AG10803 (cell line): ENCODE measurements at regions not wholly inside any gene's neighbourhood (a gene's known extent, or its start where the extent isn't known, plus 50 kb on each side); places are given as distances from the start of the nearest gene placed in this dataset.

Experiments
- DNase-seq: peaks from one replicate; pipeline ENCODE4 v3.0.0; 2010; ENCODE audit warnings: low read depth
- H3K4me3 ChIP-seq: 2 replicates; pipeline ENCODE4 v1.5.1; 2011; ENCODE audit warnings: mild to moderate bottlenecking, low read length, control low read depth
- CTCF ChIP-seq: conservative IDR thresholded peaks from 2 replicates; pipeline ENCODE4 v1.5.1; 2011; ENCODE audit warnings: mild to moderate bottlenecking, low read length, control low read depth, inconsistent platforms

GRCh38 chr22:49602481-49602880, 225.2 kb downstream of the BRD1 start:
- no peak for TF ChIP-seq CTCF
- H3K4me3 ChIP-seq: no peak overlapping the region
- no peak for DNase-seq

- no peak overlapping the region for H3K4me3 ChIP-seq
- no peak for TF ChIP-seq CTCF
- DNase-seq: no peak
Observed at GRCh38 chr22:49601614-49602321, 225.9 kb downstream of the BRD1 start.

GRCh38 chr22:49600891-49601431, 226.7 kb downstream of the BRD1 start:
- H3K4me3 ChIP-seq: no peak overlapping the region
- no peak for TF ChIP-seq CTCF
- DNase-seq: no peak

GRCh38 chr22:49600468-49600867, 227.2 kb downstream of the BRD1 start:
- no peak for DNase-seq
- H3K4me3 ChIP-seq: no peak overlapping the region
- no peak for TF ChIP-seq CTCF

- H3K4me3 ChIP-seq: no peak overlapping the region
- no peak for TF ChIP-seq CTCF
- no peak for DNase-seq
Observed at GRCh38 chr22:49599691-49600455, 227.8 kb downstream of the BRD1 start.

- H3K4me3 ChIP-seq: no peak overlapping the region
- no peak for TF ChIP-seq CTCF
- no peak for DNase-seq
Observed at GRCh38 chr22:49599039-49599438, 228.6 kb downstream of the BRD1 start.

GRCh38 chr22:49598338-49598737, 229.3 kb downstream of the BRD1 start:
- H3K4me3 ChIP-seq: no peak overlapping the region
- TF ChIP-seq CTCF: no peak
- no peak for DNase-seq
